HEK293 (cell line): ENCODE measurements at regions not wholly inside any gene's neighbourhood (a gene's known extent, or its start where the extent isn't known, plus 50 kb on each side); places are given as distances from the start of the nearest gene placed in this dataset.

ENCODE experiments used
- CTCF ChIA-PET: fragments of 350-600 bp; formaldehyde crosslinking; extraction: SDS; loops from one replicate; lab custom pipeline; 2021; ENCODE audit warnings: antibody characterized with exemption; lab: Yijun Ruan, JAX
- POLR2A ChIA-PET: fragments of 300-600 bp; formaldehyde crosslinking; extraction: SDS; loops from one replicate; lab custom pipeline; 2020; ENCODE audit warnings: antibody characterized with exemption, inconsistent platforms; lab: Yijun Ruan, JAX
- H3K27ac ChIP-seq: fragments of 200-500 bp; sonication (Bioruptor generic); 2 replicates; pipeline ENCODE4 v1.5.1; 2014; ENCODE audit warnings: low read depth, low read length, control low read depth, inconsistent platforms; ENCODE audit errors: extremely low read depth
- H3K36me3 ChIP-seq, 2 experiments: fragments of 200-500 bp in 1 of 2; sonication (Bioruptor generic) in 1 of 2; 1 replicate in 1 of 2; 2 replicates in 1 of 2; pipeline ENCODE4 v1.5.1; 2014 to 2017; ENCODE audit warnings: inconsistent platforms in 2 of 2, low read length in 2 of 2; ENCODE audit not compliant: control insufficient read depth in 2 of 2, insufficient read depth in 1 of 2
- H3K4me1 ChIP-seq: fragments of 200-500 bp; sonication (Bioruptor generic); 2 replicates; pipeline ENCODE4 v1.5.1; 2014; ENCODE audit warnings: mild to moderate bottlenecking, low read length, inconsistent platforms; ENCODE audit not compliant: control insufficient read depth, insufficient read depth
- H3K4me3 ChIP-seq: 2 replicates; pipeline ENCODE4 v1.5.1; 2011; ENCODE audit warnings: low read depth, mild to moderate bottlenecking, control low read depth, low read length, moderate library complexity
- H3K9me3 ChIP-seq: fragments of 200-500 bp; sonication (Bioruptor generic); 2 replicates; pipeline ENCODE4 v1.5.1; 2014; ENCODE audit warnings: low read depth, low read length, inconsistent platforms; ENCODE audit not compliant: control insufficient read depth, insufficient read depth
- KLF10 ChIP-seq: fragments of 450-650 bp; IDR thresholded peaks from 2 replicates; pipeline ENCODE4 v1.5.1; 2018; ENCODE audit warnings: missing biosample characterization, mild to moderate bottlenecking, missing genetic modification characterization
- KLF16 ChIP-seq: fragments of 450-650 bp; formaldehyde crosslinking; IDR thresholded peaks from 2 replicates; pipeline ENCODE4 v1.5.1; 2017; ENCODE audit warnings: missing biosample characterization, missing genetic modification characterization
- PBX3 ChIP-seq: sonication (generic); formaldehyde crosslinking; IDR thresholded peaks from 2 replicates; pipeline ENCODE4 v1.8.1; 2022; ENCODE audit warnings: mild to moderate bottlenecking, moderate library complexity, missing genetic modification reagents
- PRDM4 ChIP-seq: fragments of 450-650 bp; formaldehyde crosslinking; IDR thresholded peaks from 2 replicates; pipeline ENCODE4 v1.5.1; 2017; ENCODE audit warnings: missing biosample characterization, missing genetic modification characterization
- PRDM6 ChIP-seq: fragments of 450-650 bp; formaldehyde crosslinking; IDR thresholded peaks from 2 replicates; pipeline ENCODE4 v1.5.1; 2017; ENCODE audit warnings: missing biosample characterization, missing genetic modification characterization
- REPIN1 ChIP-seq: fragments of 450-650 bp; formaldehyde crosslinking; IDR thresholded peaks from 2 replicates; pipeline ENCODE4 v1.5.1; 2017; ENCODE audit warnings: missing biosample characterization, missing genetic modification characterization, low read depth
- ZBTB20 ChIP-seq: fragments of 450-650 bp; formaldehyde crosslinking; IDR thresholded peaks from 2 replicates; pipeline ENCODE4 v1.5.1; 2016; ENCODE audit warnings: missing biosample characterization, missing genetic modification characterization
- ZBTB21 ChIP-seq: fragments of 450-650 bp; formaldehyde crosslinking; IDR thresholded peaks from 2 replicates; pipeline ENCODE4 v1.5.1; 2017; ENCODE audit warnings: missing biosample characterization, missing genetic modification characterization
- ZBTB8A ChIP-seq: fragments of 450-650 bp; formaldehyde crosslinking; IDR thresholded peaks from 2 replicates; pipeline ENCODE4 v1.5.1; 2016; ENCODE audit warnings: missing biosample characterization, missing genetic modification characterization
- ZFHX2 ChIP-seq: fragments of 450-650 bp; formaldehyde crosslinking; conservative IDR thresholded peaks from 2 replicates; pipeline ENCODE4 v1.5.1; 2016; ENCODE audit warnings: missing biosample characterization, missing genetic modification characterization
- ZFP3 ChIP-seq: fragments of 450-650 bp; formaldehyde crosslinking; IDR thresholded peaks from 2 replicates; pipeline ENCODE4 v1.5.1; 2016; ENCODE audit warnings: low read depth, missing biosample characterization, missing genetic modification characterization
- ZFP41 ChIP-seq: fragments of 450-650 bp; formaldehyde crosslinking; IDR thresholded peaks from 2 replicates; pipeline ENCODE4 v1.5.1; 2016; ENCODE audit warnings: missing biosample characterization, missing genetic modification characterization, borderline replicate concordance
- ZFP69B ChIP-seq: fragments of 450-650 bp; formaldehyde crosslinking; IDR thresholded peaks from 2 replicates; pipeline ENCODE4 v1.5.1; 2016; ENCODE audit warnings: missing biosample characterization, missing genetic modification characterization
- ZNF114 ChIP-seq: fragments of 450-650 bp; formaldehyde crosslinking; IDR thresholded peaks from 2 replicates; pipeline ENCODE4 v1.5.0; 2017; ENCODE audit warnings: missing biosample characterization, missing genetic modification characterization
- ZNF133 ChIP-seq: fragments of 450-650 bp; formaldehyde crosslinking; IDR thresholded peaks from 2 replicates; pipeline ENCODE4 v1.5.1; 2016; ENCODE audit warnings: missing biosample characterization, missing genetic modification characterization
- ZNF19 ChIP-seq: fragments of 450-650 bp; formaldehyde crosslinking; IDR thresholded peaks from 2 replicates; pipeline ENCODE4; 2016; ENCODE audit warnings: missing biosample characterization, missing genetic modification characterization, low read depth
- ZNF221 ChIP-seq: fragments of 450-650 bp; formaldehyde crosslinking; IDR thresholded peaks from 2 replicates; pipeline ENCODE4 v1.5.1; 2017; ENCODE audit warnings: missing biosample characterization, missing genetic modification characterization, borderline replicate concordance
- ZNF266 ChIP-seq: fragments of 450-650 bp; formaldehyde crosslinking; IDR thresholded peaks from 2 replicates; pipeline ENCODE4 v1.5.1; 2016; ENCODE audit warnings: missing biosample characterization, missing genetic modification characterization, low read depth
- ZNF362 ChIP-seq: fragments of 450-650 bp; formaldehyde crosslinking; IDR thresholded peaks from 2 replicates; pipeline ENCODE4 v1.5.1; 2016; ENCODE audit warnings: missing biosample characterization, missing genetic modification characterization
- ZNF366 ChIP-seq: fragments of 450-650 bp; formaldehyde crosslinking; conservative IDR thresholded peaks from 2 replicates; pipeline ENCODE4 v1.5.1; 2016; ENCODE audit warnings: missing biosample characterization, missing genetic modification characterization
- ZNF529 ChIP-seq: fragments of 450-650 bp; formaldehyde crosslinking; IDR thresholded peaks from 2 replicates; pipeline ENCODE4 v1.5.1; 2017; ENCODE audit warnings: missing genetic modification characterization, missing biosample characterization; ENCODE audit not compliant: insufficient replicate concordance
- ZNF555 ChIP-seq: fragments of 450-650 bp; formaldehyde crosslinking; conservative IDR thresholded peaks from 2 replicates; pipeline ENCODE4 v1.5.1; 2017; ENCODE audit warnings: missing biosample characterization, mild to moderate bottlenecking, missing genetic modification characterization, inconsistent platforms
- ZNF664 ChIP-seq: fragments of 450-650 bp; formaldehyde crosslinking; IDR thresholded peaks from 2 replicates; pipeline ENCODE4 v1.5.1; 2016; ENCODE audit warnings: missing biosample characterization, missing genetic modification characterization
- ZNF747 ChIP-seq: fragments of 450-650 bp; formaldehyde crosslinking; IDR thresholded peaks from 2 replicates; pipeline ENCODE4 v1.5.1; 2016; ENCODE audit warnings: missing biosample characterization, missing genetic modification characterization
- ZNF776 ChIP-seq: fragments of 450-650 bp; formaldehyde crosslinking; IDR thresholded peaks from 2 replicates; pipeline ENCODE4 v1.5.0; 2017; ENCODE audit warnings: missing biosample characterization, missing genetic modification characterization, borderline replicate concordance
- ZNF777 ChIP-seq: fragments of 450-650 bp; formaldehyde crosslinking; IDR thresholded peaks from 2 replicates; pipeline ENCODE4 v1.5.1; 2017; ENCODE audit warnings: missing biosample characterization, missing genetic modification characterization, borderline replicate concordance
- ZSCAN16 ChIP-seq: fragments of 450-650 bp; formaldehyde crosslinking; IDR thresholded peaks from 2 replicates; pipeline ENCODE4 v1.5.1; 2016; ENCODE audit warnings: missing biosample characterization, missing genetic modification characterization
- ZXDB ChIP-seq: fragments of 450-650 bp; formaldehyde crosslinking; IDR thresholded peaks from 2 replicates; pipeline ENCODE4 v1.5.1; 2016; ENCODE audit warnings: missing biosample characterization, missing genetic modification characterization

GRCh38 chr7:31398815-31399214 is 58.3 kb upstream of the NEUROD6 start:
- H3K4me1 ChIP-seq = no peaks in the 10 kb centered on the region
- no peak overlapping the region for H3K4me3 ChIP-seq
- TF ChIP-seq ZNF133 (tag by site-specific recombination) (no peak), ZNF114 (tag by site-specific recombination) (no peak), KLF16 (tag by site-specific recombination) (no peak)
- no peaks in the 10 kb centered on the region for H3K9me3 ChIP-seq
- ChIA-PET POLR2A (no interaction called here), CTCF (interaction anchor here (0.7 kb wide), 1 partner anchor 236 kb away, joined by 3 read pairs; no protein-coding TSS in a partner anchor)
- no peak overlapping the region for H3K27ac ChIP-seq
- H3K36me3 ChIP-seq = no peaks in the 10 kb centered on the region

- CTCF ChIA-PET = interaction anchor here (1.9 kb wide), 1 partner anchor 36 kb away, joined by 6 read pairs; no protein-coding TSS in a partner anchor
Measured at GRCh38 chr7:31407178-31407676, 66.7 kb upstream of the NEUROD6 start.

GRCh38 chr7:31408140-31408729 is 67.7 kb upstream of the NEUROD6 start:
- ChIA-PET POLR2A (no interaction called here), CTCF (interaction anchor here (0.6 kb wide), 2 partner anchors 17 to 36 kb away, joined by 3 read pairs; no protein-coding TSS in a partner anchor)
- no peaks in the 10 kb centered on the region for H3K36me3 ChIP-seq
- no peak overlapping the region for H3K27ac ChIP-seq
- H3K4me1 ChIP-seq = no peaks in the 10 kb centered on the region
- no peaks in the 10 kb centered on the region for H3K9me3 ChIP-seq
- no peak overlapping the region for H3K4me3 ChIP-seq
- TF ChIP-seq ZNF19 (tag by site-specific recombination) (no peak), ZBTB21 (no peak), ZBTB8A (no peak), KLF10 (tag by site-specific recombination) (no peak), ZNF362 (no peak), ZNF266 (no peak), REPIN1 (tag by site-specific recombination) (no peak), PRDM6 (no peak), ZSCAN16 (no peak), ZNF555 (tag by site-specific recombination) (no peak), ZFHX2 (tag by site-specific recombination) (no peak), ZNF366 (tag by site-specific recombination) (no peak), ZNF529 (no peak), ZNF221 (tag by site-specific recombination) (no peak), ZNF777 (tag by site-specific recombination) (no peak), PBX3 (no peak), ZNF664 (tag by site-specific recombination) (no peak), PRDM4 (no peak)

More at GRCh38 chr7:31407178-31407676, 66.7 kb upstream of the NEUROD6 start:
- Histone ChIP-seq H3K9me3 (no peaks in the 10 kb centered on the region), H3K4me3 (no peak overlapping the region), H3K36me3 (no peaks in the 10 kb centered on the region), H3K27ac (no peak overlapping the region), H3K4me1 (no peaks in the 10 kb centered on the region)
- POLR2A ChIA-PET = no interaction called here
- TF ChIP-seq ZBTB20 = no peak
- TF ChIP-seq ZFP3 (tag by site-specific recombination) = no peak
- TF ChIP-seq ZXDB (tag by site-specific recombination) = no peak
- TF ChIP-seq ZNF747 (tag by site-specific recombination) = no peak
- no peak for TF ChIP-seq ZNF776 (tag by site-specific recombination)
- no peak for TF ChIP-seq ZFP69B (tag by site-specific recombination)
- TF ChIP-seq ZFP41 (tag by site-specific recombination) = no peak
